B cell (primary cell): ENCODE measurements at regions not wholly inside any gene's neighbourhood (a gene's known extent, or its start where the extent isn't known, plus 50 kb on each side); places are given as distances from the start of the nearest gene placed in this dataset.

Experiments used
- EZH2 ChIP-seq: IDR thresholded peaks from 2 replicates; pipeline ENCODE4 v1.6.1; 2012; ENCODE audit warnings: borderline replicate concordance, low read depth, mild to moderate bottlenecking, moderate library complexity, low read length; ENCODE audit not compliant: insufficient read depth, poor library complexity, severe bottlenecking
- TF ChIP-seq, protein P1 (sequence below): fragments of 200-600 bp; IDR thresholded peaks from one replicate; pipeline ENCODE4 v1.8.0; 2022; ENCODE audit warnings: antibody characterized with exemption, mild to moderate bottlenecking

DNA sequence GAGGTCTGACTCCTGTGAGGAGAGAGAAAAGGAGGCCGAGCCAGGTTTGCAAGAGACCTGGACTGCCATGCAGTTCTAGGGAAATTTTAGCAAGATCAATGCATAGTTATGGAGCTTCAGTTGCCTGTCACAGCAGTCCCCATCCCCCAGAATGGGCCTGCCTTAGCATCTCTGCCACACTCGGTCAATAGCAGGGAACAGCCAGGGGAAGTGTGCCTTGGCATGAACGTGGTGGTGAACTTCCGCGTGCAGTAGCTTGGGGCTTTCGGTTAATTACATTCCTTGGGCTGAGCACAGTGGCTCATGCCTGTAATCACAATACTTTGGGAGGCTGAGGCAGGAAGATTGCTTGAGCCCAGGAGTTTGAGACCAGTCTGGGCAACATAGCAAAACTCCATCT, 157.8 kb downstream of the TLE1 start:
- TF ChIP-seq, protein P1, sequence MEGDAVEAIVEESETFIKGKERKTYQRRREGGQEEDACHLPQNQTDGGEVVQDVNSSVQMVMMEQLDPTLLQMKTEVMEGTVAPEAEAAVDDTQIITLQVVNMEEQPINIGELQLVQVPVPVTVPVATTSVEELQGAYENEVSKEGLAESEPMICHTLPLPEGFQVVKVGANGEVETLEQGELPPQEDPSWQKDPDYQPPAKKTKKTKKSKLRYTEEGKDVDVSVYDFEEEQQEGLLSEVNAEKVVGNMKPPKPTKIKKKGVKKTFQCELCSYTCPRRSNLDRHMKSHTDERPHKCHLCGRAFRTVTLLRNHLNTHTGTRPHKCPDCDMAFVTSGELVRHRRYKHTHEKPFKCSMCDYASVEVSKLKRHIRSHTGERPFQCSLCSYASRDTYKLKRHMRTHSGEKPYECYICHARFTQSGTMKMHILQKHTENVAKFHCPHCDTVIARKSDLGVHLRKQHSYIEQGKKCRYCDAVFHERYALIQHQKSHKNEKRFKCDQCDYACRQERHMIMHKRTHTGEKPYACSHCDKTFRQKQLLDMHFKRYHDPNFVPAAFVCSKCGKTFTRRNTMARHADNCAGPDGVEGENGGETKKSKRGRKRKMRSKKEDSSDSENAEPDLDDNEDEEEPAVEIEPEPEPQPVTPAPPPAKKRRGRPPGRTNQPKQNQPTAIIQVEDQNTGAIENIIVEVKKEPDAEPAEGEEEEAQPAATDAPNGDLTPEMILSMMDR = no peak
- TF ChIP-seq EZH2 = no peak
